H1 (cell line): ENCODE measurements at regions not wholly inside any gene's neighbourhood (a gene's known extent, or its start where the extent isn't known, plus 50 kb on each side); places are given as distances from the start of the nearest gene placed in this dataset.

Source experiments
- CTCF ChIA-PET: fragments of 300-600 bp; sonication (Branson Sonifier 250); formaldehyde crosslinking; loops from one replicate; lab custom pipeline; 2021; ENCODE audit not compliant: partially characterized antibody; lab: Charles Lee
- POLR2A ChIA-PET: fragments of 300-600 bp; sonication (Branson Sonifier 250); formaldehyde crosslinking; loops from one replicate; lab custom pipeline; 2021; ENCODE audit warnings: inconsistent platforms; ENCODE audit not compliant: partially characterized antibody; lab: Charles Lee
- DNase-seq, 2 experiments: peaks; one replicate each; pipeline versions ENCODE4 v3.0.0 to v3.0.0-alpha.2; 2010 to 2022; ENCODE audit warnings: low spot score in 2 of 2, low read depth in 1 of 2, mixed read lengths in 1 of 2
- FAIRE-seq: peaks from 2 replicates; lab custom pipeline; 2011; peaks lifted over from hg19 to GRCh38; lab: Jason Lieb, UNC
- H2AFZ ChIP-seq: 2 replicates; pipeline ENCODE4 v1.8.1; 2012; ENCODE audit warnings: low read length, inconsistent platforms
- H2AK5ac ChIP-seq: 2 replicates; pipeline ENCODE4 v1.6.1; 2013; ENCODE audit warnings: low read depth, low read length
- H2BK120ac ChIP-seq: replicated peaks from 2 replicates; pipeline ENCODE3; 2013; ENCODE audit warnings: low read depth, low read length, inconsistent platforms
- H2BK12ac ChIP-seq: 2 replicates; pipeline ENCODE4 v1.6.1; 2013; ENCODE audit warnings: low read depth, low read length
- H2BK15ac ChIP-seq: 2 replicates; pipeline ENCODE4 v1.6.1; 2013; ENCODE audit warnings: low read length
- H2BK20ac ChIP-seq: 2 replicates; pipeline ENCODE4 v1.6.1; 2013; ENCODE audit warnings: low read length
- H2BK5ac ChIP-seq: 2 replicates; pipeline ENCODE4 v1.6.1; 2013; ENCODE audit warnings: low read depth, low read length
- H3K14ac ChIP-seq: 2 replicates; pipeline ENCODE4 v1.6.1; 2013; ENCODE audit warnings: inconsistent platforms; ENCODE audit not compliant: insufficient read length
- H3K18ac ChIP-seq: 2 replicates; pipeline ENCODE4 v1.6.1; 2013; ENCODE audit warnings: low read length; ENCODE audit errors: extremely low read depth
- H3K23ac ChIP-seq: 2 replicates; pipeline ENCODE4 v1.6.1; 2013; ENCODE audit warnings: inconsistent platforms; ENCODE audit not compliant: insufficient read length
- H3K23me2 ChIP-seq: 2 replicates; pipeline ENCODE4 v1.6.1; 2013; ENCODE audit warnings: low read depth, low read length
- H3K27ac ChIP-seq: 2 replicates; pipeline ENCODE4 v1.6.1; 2011; ENCODE audit warnings: low read depth, low read length, inconsistent platforms
- H3K27me3 ChIP-seq, 4 experiments: replicated peaks in 1 of 4; 1 replicate in 1 of 4; 2 replicates in 3 of 4; pipeline versions ENCODE4 v1.6.1 to v1.8.1; 2011 to 2013; ENCODE audit warnings: low read length in 3 of 4, mild to moderate bottlenecking in 3 of 4, inconsistent platforms in 2 of 4, mixed read lengths in 2 of 4, moderate library complexity in 1 of 4; ENCODE audit not compliant: control insufficient read depth in 3 of 4, insufficient read depth in 3 of 4; ENCODE audit errors: extremely low read depth in 1 of 4
- H3K36me3 ChIP-seq, 4 experiments: 2 replicates each; pipeline versions ENCODE4 v1.6.1 to v1.8.1; 2011 to 2013; ENCODE audit warnings: mild to moderate bottlenecking in 4 of 4, low read length in 3 of 4, moderate library complexity in 2 of 4, control low read depth in 1 of 4, inconsistent platforms in 1 of 4; ENCODE audit not compliant: insufficient read depth in 4 of 4, control insufficient read depth in 2 of 4
- H3K4ac ChIP-seq: replicated peaks from 2 replicates; pipeline ENCODE3; 2013; ENCODE audit warnings: low read length, low read depth, mixed read lengths, inconsistent platforms; ENCODE audit not compliant: insufficient read length
- H3K4me1 ChIP-seq, 4 experiments: replicated peaks in 1 of 4; 1 replicate in 1 of 4; 2 replicates in 3 of 4; pipeline versions ENCODE4 v1.6.1 to v1.8.1; 2011 to 2013; ENCODE audit warnings: low read length in 3 of 4, inconsistent platforms in 2 of 4, mixed read lengths in 1 of 4; ENCODE audit not compliant: insufficient read depth in 4 of 4, control insufficient read depth in 3 of 4
- H3K4me2 ChIP-seq, 2 experiments: 2 replicates each; pipeline versions ENCODE4 v1.6.1 to v1.8.1; 2011 to 2013; ENCODE audit warnings: low read depth in 2 of 2, low read length in 2 of 2, control low read depth in 1 of 2, inconsistent platforms in 1 of 2, mild to moderate bottlenecking in 1 of 2; ENCODE audit not compliant: insufficient read depth in 1 of 2
- H3K4me3 ChIP-seq, 4 experiments: fragments of 200-600, 300-600 bp in 1 of 4; sonication (generic), shearing (Covaris generic), sonication (Bioruptor Twin) in 1 of 4; 2 replicates each; pipeline versions ENCODE4 v1.5.1 to v1.8.1; 2011 to 2016; ENCODE audit warnings: low read length in 4 of 4, low read depth in 3 of 4, control low read depth in 2 of 4, inconsistent platforms in 2 of 4, mild to moderate bottlenecking in 2 of 4, mixed read lengths in 1 of 4, moderate library complexity in 1 of 4; ENCODE audit not compliant: insufficient read depth in 2 of 4; ENCODE audit errors: extremely low read depth in 1 of 4
- H3K56ac ChIP-seq: replicated peaks from 2 replicates; pipeline ENCODE3; 2013; ENCODE audit warnings: low read depth, mild to moderate bottlenecking, mixed read lengths, low read length, inconsistent platforms; ENCODE audit not compliant: insufficient read length
- H3K79me1 ChIP-seq: 2 replicates; pipeline ENCODE4 v1.6.1; 2013; ENCODE audit warnings: low read depth, low read length, control low read depth
- H3K79me2 ChIP-seq, 2 experiments: 2 replicates each; pipeline versions ENCODE4 v1.6.1 to v1.8.1; 2012 to 2013; ENCODE audit warnings: low read length in 2 of 2, mild to moderate bottlenecking in 2 of 2, inconsistent platforms in 1 of 2; ENCODE audit not compliant: insufficient read depth in 2 of 2, control insufficient read depth in 1 of 2
- H3K9ac ChIP-seq, 4 experiments: replicated peaks in 1 of 4; 1 replicate in 1 of 4; 2 replicates in 3 of 4; pipeline versions ENCODE4 v1.6.1 to v1.8.1; 2011 to 2013; ENCODE audit warnings: low read depth in 3 of 4, low read length in 3 of 4, control low read depth in 2 of 4, mild to moderate bottlenecking in 2 of 4, moderate library complexity in 2 of 4, inconsistent platforms in 1 of 4; ENCODE audit errors: extremely low read depth in 1 of 4
- H3K9me3 ChIP-seq, 2 experiments: 2 replicates each; pipeline versions ENCODE4 v1.6.1 to v1.8.1; 2012 to 2013; ENCODE audit warnings: mild to moderate bottlenecking in 2 of 2, moderate library complexity in 2 of 2, control low read depth in 1 of 2, inconsistent platforms in 1 of 2, low read depth in 1 of 2, low read length in 1 of 2, mixed read lengths in 1 of 2; ENCODE audit not compliant: insufficient read depth in 2 of 2
- H4K20me1 ChIP-seq, 2 experiments: replicated peaks in 1 of 2; 2 replicates each; pipeline versions ENCODE3 to v1.8.1; 2011 to 2013; ENCODE audit warnings: inconsistent platforms in 2 of 2, low read length in 2 of 2, mild to moderate bottlenecking in 1 of 2; ENCODE audit not compliant: insufficient read depth in 2 of 2, control insufficient read depth in 1 of 2
- H4K5ac ChIP-seq: 2 replicates; pipeline ENCODE4 v1.6.1; 2013; ENCODE audit warnings: low read length, low read depth, mixed read lengths, inconsistent platforms; ENCODE audit not compliant: insufficient read length
- H4K8ac ChIP-seq: 2 replicates; pipeline ENCODE4 v1.8.0; 2013; ENCODE audit warnings: mild to moderate bottlenecking, moderate library complexity, low read length, inconsistent platforms; ENCODE audit not compliant: insufficient read depth; ENCODE audit errors: extremely low read depth
- H4K91ac ChIP-seq: replicated peaks from 2 replicates; pipeline ENCODE3; 2013; ENCODE audit warnings: low read length, mixed read lengths, inconsistent platforms; ENCODE audit not compliant: insufficient read length
- CBX5 ChIP-seq: fragments of 300-800, 300-1000 bp; sonication (generic); IDR thresholded peaks from 2 replicates; pipeline ENCODE4 v1.7.1; 2016; ENCODE audit warnings: antibody characterized with exemption, low read length, low read depth
- CHD1 ChIP-seq: IDR thresholded peaks from 2 replicates; pipeline ENCODE4 v1.6.1; 2012; ENCODE audit warnings: low read depth, low read length, improper control_type of control experiment
- EP300 ChIP-seq, 2 experiments: IDR thresholded peaks; 1 replicate in 1 of 2; 2 replicates in 1 of 2; pipeline ENCODE4 v1.6.1; 2011 to 2012; ENCODE audit warnings: low read depth in 2 of 2, low read length in 2 of 2, mild to moderate bottlenecking in 2 of 2, borderline replicate concordance in 1 of 2, inconsistent platforms in 1 of 2, moderate library complexity in 1 of 2
- EZH2 ChIP-seq: fragments of 200-600 bp; sonication (generic); IDR thresholded peaks from 2 replicates; pipeline ENCODE4 v1.7.1; 2012; ENCODE audit warnings: low read depth, mild to moderate bottlenecking, moderate library complexity, low read length, inconsistent platforms; ENCODE audit not compliant: severe bottlenecking
- HDAC2 ChIP-seq, 2 experiments: fragments of 300-600 bp in 1 of 2; sonication (generic) in 1 of 2; IDR thresholded peaks; 2 replicates each; pipeline ENCODE4 v1.6.1; 2011 to 2012; ENCODE audit warnings: low read depth in 2 of 2, low read length in 2 of 2, mild to moderate bottlenecking in 2 of 2, moderate library complexity in 2 of 2, borderline replicate concordance in 1 of 2, inconsistent platforms in 1 of 2
- KDM4A ChIP-seq: IDR thresholded peaks from one replicate; pipeline ENCODE4 v1.7.1; 2012; ENCODE audit warnings: low read depth, mild to moderate bottlenecking, moderate library complexity, low read length, inconsistent platforms; ENCODE audit not compliant: severe bottlenecking
- NANOG ChIP-seq: IDR thresholded peaks from 2 replicates; pipeline ENCODE4 v1.6.1; 2011; ENCODE audit warnings: low read length, low read depth, mild to moderate bottlenecking, inconsistent platforms; ENCODE audit not compliant: insufficient read depth, poor library complexity, severe bottlenecking
- RAD21 ChIP-seq, 2 experiments: IDR thresholded peaks in 1 of 2; conservative IDR thresholded peaks in 1 of 2; 2 replicates each; pipeline ENCODE4 v1.6.1; 2011; ENCODE audit warnings: low read depth in 2 of 2, low read length in 2 of 2, improper control_type of control experiment in 1 of 2, inconsistent platforms in 1 of 2, mild to moderate bottlenecking in 1 of 2, moderate library complexity in 1 of 2
- SIRT6 ChIP-seq: IDR thresholded peaks from one replicate; pipeline ENCODE4 v1.7.1; 2012; ENCODE audit warnings: low read length, inconsistent platforms
- SP4 ChIP-seq: IDR thresholded peaks from 2 replicates; pipeline ENCODE4 v1.6.1; 2012; ENCODE audit warnings: low read length, inconsistent platforms
- WGBS, 2 experiments: shearing (Covaris generic) in 1 of 2; methylation state at CpG; one replicate each; pipeline versions ENCODE4 v1.1.6 to v1.1.7; 2013 to 2015; ENCODE audit warnings: low lambda C conversion rate in 2 of 2, mixed read lengths in 2 of 2, inconsistent platforms in 1 of 2, low coverage in 1 of 2, missing lambda C conversion rate in 1 of 2; ENCODE audit not compliant: insufficient replicate concordance in 2 of 2, insufficient coverage in 1 of 2, insufficient read length in 1 of 2; ENCODE audit errors: extremely low coverage in 1 of 2, missing lambda C conversion rate in 1 of 2; 5-methylcytosine and 5-hydroxymethylcytosine counted together

- H3K27ac ChIP-seq: no peak overlapping the region
- no peak for DNase-seq
- no peak overlapping the region for H3K14ac ChIP-seq
- no peak overlapping the region for H2BK20ac ChIP-seq
- H3K36me3 ChIP-seq: no peaks in the 10 kb centered on the region
- FAIRE-seq: no peak
- H2BK12ac ChIP-seq: no peak overlapping the region
- no peak overlapping the region for H3K4me3 ChIP-seq
- no peak overlapping the region for H4K8ac ChIP-seq
- ChIA-PET CTCF (interaction anchor here (7.2 kb wide), 1 partner anchor 13 kb away, joined by 43 read pairs; no protein-coding TSS in a partner anchor), POLR2A (no interaction called here)
- 76% methylated on average over 3 of the region's 3 CpGs; no CpG with 5 or more reads in 1 of the 2 experiments for WGBS, 2 experiments
- H3K23me2 ChIP-seq: no peaks in the 10 kb centered on the region
- H4K20me1 ChIP-seq: no peaks in the 10 kb centered on the region
- H2BK5ac ChIP-seq: no peak overlapping the region
- H4K5ac ChIP-seq: no peak overlapping the region
- H4K91ac ChIP-seq: no peak overlapping the region
- no peak overlapping the region for H3K4me2 ChIP-seq
- peaks cover 0 to 2% (median 0%) of the 10 kb centered on the region in 4 experiments; a peak in 1 of 7 replicates for H3K4me1 ChIP-seq
- no peaks in the 10 kb centered on the region for H3K9me3 ChIP-seq
- no peak overlapping the region for H2BK120ac ChIP-seq
- no peak overlapping the region for H2BK15ac ChIP-seq
- H3K79me1 ChIP-seq: no peaks in the 10 kb centered on the region
- H2AFZ ChIP-seq: no peak overlapping the region
- no peaks in the 10 kb centered on the region for H3K27me3 ChIP-seq
- no peak overlapping the region for H3K4ac ChIP-seq
- H3K9ac ChIP-seq: no peak overlapping the region
- no peak overlapping the region for H3K56ac ChIP-seq
- no peak overlapping the region for H3K23ac ChIP-seq
- H2AK5ac ChIP-seq: no peak overlapping the region
- TF ChIP-seq EP300 (IDR thresholded peaks at IDR 0.05; ENCODE audit: borderline replicate concordance in 1 of 2, low read depth in 2 of 2, low read length in 2 of 2) (no peak), NANOG (no peak), EZH2 (no peak), SP4 (no peak), CBX5 (no peak), RAD21 (IDR thresholded peaks at IDR 0.05 in 1 of 2, conservative IDR thresholded peaks at IDR 0.05 in 1 of 2; ENCODE audit: low read depth in 2 of 2, low read length in 2 of 2) (no peak), KDM4A (no peak), SIRT6 (no peak), CHD1 (no peak), HDAC2 (IDR thresholded peaks at IDR 0.05; ENCODE audit: borderline replicate concordance in 1 of 2, low read depth in 2 of 2, low read length in 2 of 2) (no peak)
- H3K79me2 ChIP-seq: no peaks in the 10 kb centered on the region
- H3K18ac ChIP-seq: no peak overlapping the region; the same call in 1 of the 2 replicates
Observed at GRCh38 chr14:25551674-25552073, 501.7 kb upstream of the STXBP6 start.
